GM19023 (cell line): ENCODE measurements at regions not wholly inside any gene's neighbourhood (a gene's known extent, or its start where the extent isn't known, plus 50 kb on each side); places are given as distances from the start of the nearest gene placed in this dataset.

Source experiments
- ATAC-seq: cut with Tn5 transposase; IDR thresholded peaks from one replicate; pipeline ENCODE4 v1.9.1; 2021; ENCODE audit warnings: mild to moderate bottlenecking, moderate library complexity; ENCODE audit not compliant: unreplicated experiment

GRCh38 chr14:96931751-96932150 lies 134.6 kb downstream of the VRK1 start:
- ATAC-seq, result no peak

GRCh38 chr14:96934638-96935330 lies 137.6 kb downstream of the VRK1 start:
- ATAC-seq, result no peak

GRCh38 chr14:96938946-96939345 lies 141.8 kb downstream of the VRK1 start:
- ATAC-seq, result no peak

- ATAC-seq, result no peak
Measured at GRCh38 chr14:96940009-96940408, 142.8 kb downstream of the VRK1 start.

GRCh38 chr14:96944297-96944696 lies 147.1 kb downstream of the VRK1 start:
- ATAC-seq, result no peak

- no peak for ATAC-seq
Measured at GRCh38 chr14:96945721-96946120, 148.5 kb downstream of the VRK1 start.

GRCh38 chr14:96949594-96949993 lies 152.4 kb downstream of the VRK1 start:
- ATAC-seq, result no peak

- no peak for ATAC-seq
Measured at GRCh38 chr14:96951511-96951910, 154.3 kb downstream of the VRK1 start.

- ATAC-seq, result no peak
Measured at GRCh38 chr14:96953087-96953874, 156.1 kb downstream of the VRK1 start.

- ATAC-seq, result no peak
Measured at GRCh38 chr14:96953875-96954185, 156.6 kb downstream of the VRK1 start.

GRCh38 chr14:96956464-96957239 lies 159.5 kb downstream of the VRK1 start:
- ATAC-seq, result no peak

GRCh38 chr14:96958057-96958456 lies 160.9 kb downstream of the VRK1 start:
- no peak for ATAC-seq

- ATAC-seq, result no peak
Measured at GRCh38 chr14:96959992-96960391, 162.8 kb downstream of the VRK1 start.

- no peak for ATAC-seq
Measured at GRCh38 chr14:96960598-96961116, 163.5 kb downstream of the VRK1 start.

- no peak for ATAC-seq
Measured at GRCh38 chr14:96961895-96962294, 164.7 kb downstream of the VRK1 start.

GRCh38 chr14:96962337-96962736 lies 165.2 kb downstream of the VRK1 start:
- ATAC-seq, result no peak

- ATAC-seq, result no peak
Measured at GRCh38 chr14:96964726-96965415, 167.7 kb downstream of the VRK1 start.

GRCh38 chr14:96965885-96966595 lies 168.9 kb downstream of the VRK1 start:
- no peak for ATAC-seq

- no peak for ATAC-seq
Measured at GRCh38 chr14:96975116-96975515, 177.9 kb downstream of the VRK1 start.

GRCh38 chr14:96978525-96979272 lies 181.5 kb downstream of the VRK1 start:
- no peak for ATAC-seq
